SK-N-SH (cell line): ENCODE measurements at regions not wholly inside any gene's neighbourhood (a gene's known extent, or its start where the extent isn't known, plus 50 kb on each side); places are given as distances from the start of the nearest gene placed in this dataset.

ENCODE experiments used
- CTCF ChIA-PET: fragments of 300-600, 350-600 bp; formaldehyde crosslinking; extraction: SDS; loops from one replicate; lab custom pipeline; 2021; lab: Yijun Ruan, JAX
- POLR2A ChIA-PET: fragments of 350-600 bp; sonication (Branson Sonifier 250); formaldehyde crosslinking; extraction: SDS; loops from one replicate; lab custom pipeline; 2020; ENCODE audit warnings: antibody characterized with exemption, inconsistent platforms; lab: Yijun Ruan, JAX
- DNase-seq: peaks from one replicate; pipeline ENCODE4 v3.0.0; 2012
- H2AFZ ChIP-seq: fragments of 200-600 bp; sonication (generic); 2 replicates; pipeline ENCODE4 v1.8.1; 2016; ENCODE audit warnings: antibody characterized with exemption, mild to moderate bottlenecking, low read depth
- H3F3A ChIP-seq: fragments of 200-600 bp; sonication (generic); replicated peaks from 2 replicates; pipeline ENCODE3; 2016; ENCODE audit warnings: antibody characterized with exemption, mild to moderate bottlenecking; ENCODE audit not compliant: insufficient read depth
- H3K27ac ChIP-seq, 2 experiments: fragments of 200-500 bp in 1 of 2; fragments of 200-600 bp in 1 of 2; sonication (Bioruptor generic) in 1 of 2; sonication (generic), shearing (Covaris generic) in 1 of 2; 2 replicates each; pipeline versions ENCODE4 v1.5.1 to v1.6.1; 2014 to 2016; ENCODE audit warnings: low read depth in 2 of 2, inconsistent platforms in 1 of 2, low read length in 1 of 2, mild to moderate bottlenecking in 1 of 2, mixed read lengths in 1 of 2
- H3K27me3 ChIP-seq: fragments of 200-600 bp; sonication (generic), shearing (Covaris generic); 2 replicates; pipeline ENCODE4 v1.6.1; 2016; ENCODE audit warnings: mixed run types; ENCODE audit not compliant: insufficient read depth
- H3K36me3 ChIP-seq, 2 experiments: fragments of 200-500 bp in 1 of 2; fragments of 200-600 bp in 1 of 2; sonication (Bioruptor generic) in 1 of 2; sonication (generic) in 1 of 2; replicated peaks in 1 of 2; 2 replicates each; pipeline versions ENCODE3 to v1.5.1; 2014 to 2016; ENCODE audit warnings: low read length in 1 of 2, mild to moderate bottlenecking in 1 of 2; ENCODE audit not compliant: insufficient read depth in 2 of 2, control insufficient read depth in 1 of 2
- H3K4me1 ChIP-seq, 2 experiments: fragments of 200-500 bp in 1 of 2; fragments of 200-600 bp in 1 of 2; sonication (Bioruptor generic) in 1 of 2; sonication (generic), shearing (Covaris generic) in 1 of 2; 2 replicates each; pipeline versions ENCODE4 v1.5.1 to v1.6.1; 2014 to 2016; ENCODE audit warnings: low read depth in 1 of 2, low read length in 1 of 2, mixed run types in 1 of 2; ENCODE audit not compliant: insufficient read depth in 2 of 2, control insufficient read depth in 1 of 2
- H3K4me2 ChIP-seq: fragments of 200-600 bp; sonication (generic), shearing (Covaris generic); 2 replicates; pipeline ENCODE4 v1.6.1; 2017; ENCODE audit warnings: mixed run types
- H3K4me3 ChIP-seq, 2 experiments: fragments of 200-500 bp in 1 of 2; fragments of 200-600 bp in 1 of 2; sonication (Bioruptor generic) in 1 of 2; sonication (generic), shearing (Covaris generic) in 1 of 2; 2 replicates each; pipeline versions ENCODE4 v1.5.1 to v1.8.1; 2014 to 2016; ENCODE audit warnings: low read depth in 2 of 2, inconsistent platforms in 1 of 2, low read length in 1 of 2, mild to moderate bottlenecking in 1 of 2, mixed read lengths in 1 of 2, moderate library complexity in 1 of 2
- H3K79me2 ChIP-seq: fragments of 200-600 bp; sonication (generic); 2 replicates; pipeline ENCODE4 v1.8.1; 2017; ENCODE audit warnings: mild to moderate bottlenecking; ENCODE audit not compliant: insufficient read depth
- H3K9ac ChIP-seq: fragments of 200-600 bp; sonication (generic); 2 replicates; pipeline ENCODE4 v1.6.1; 2017; ENCODE audit warnings: mixed run types
- H3K9me2 ChIP-seq: fragments of 200-600 bp; sonication (generic); 2 replicates; pipeline ENCODE4 v1.6.1; 2017; ENCODE audit warnings: mixed run types
- H3K9me3 ChIP-seq: fragments of 200-600 bp; sonication (generic); 2 replicates; pipeline ENCODE4 v1.6.1; 2017; ENCODE audit warnings: mixed run types, mild to moderate bottlenecking, moderate library complexity
- H4K20me1 ChIP-seq: fragments of 200-600 bp; sonication (generic); 2 replicates; pipeline ENCODE4 v1.6.1; 2017; ENCODE audit warnings: mild to moderate bottlenecking, mixed run types; ENCODE audit not compliant: insufficient read depth
- ELF1 ChIP-seq: IDR thresholded peaks from 2 replicates; pipeline ENCODE4 v1.4.0; 2012
- EP300 ChIP-seq, 2 experiments: IDR thresholded peaks; 2 replicates each; pipeline versions ENCODE4 v1.4.0 to v1.6.1; 2012; ENCODE audit warnings: borderline replicate concordance in 1 of 2, low read depth in 1 of 2, low read length in 1 of 2
- EZH2phosphoT487 ChIP-seq: fragments of 200-600 bp; sonication (generic); IDR thresholded peaks from 2 replicates; pipeline ENCODE4 v1.6.1; 2017; ENCODE audit warnings: low read depth, mixed run types, mild to moderate bottlenecking, antibody characterized with exemption, moderate library complexity, borderline replicate concordance
- FOSL2 ChIP-seq: IDR thresholded peaks from 2 replicates; pipeline ENCODE4 v1.4.0; 2012; ENCODE audit warnings: low read depth, mild to moderate bottlenecking, moderate library complexity, borderline replicate concordance
- JUND ChIP-seq: IDR thresholded peaks from 2 replicates; pipeline ENCODE4 v1.4.0; 2012
- MXI1 ChIP-seq: IDR thresholded peaks from 2 replicates; pipeline ENCODE4 v1.6.1; 2012; ENCODE audit warnings: mild to moderate bottlenecking, low read depth, low read length, improper control_type of control experiment
- NFIC ChIP-seq: IDR thresholded peaks from 2 replicates; pipeline ENCODE4 v1.4.0; 2012; ENCODE audit warnings: borderline replicate concordance
- NRF1 ChIP-seq: IDR thresholded peaks from 2 replicates; pipeline ENCODE4 v1.6.1; 2012; ENCODE audit warnings: low read depth, mild to moderate bottlenecking, low read length
- RFX5 ChIP-seq: IDR thresholded peaks from 2 replicates; pipeline ENCODE4 v1.6.1; 2012; ENCODE audit warnings: mild to moderate bottlenecking, improper control_type of control experiment, low read length
- RXRA ChIP-seq: IDR thresholded peaks from 2 replicates; pipeline ENCODE4 v1.4.0; 2012; ENCODE audit warnings: low read depth, mild to moderate bottlenecking, borderline replicate concordance
- SMC3 ChIP-seq: IDR thresholded peaks from 2 replicates; pipeline ENCODE4 v1.6.1; 2012; ENCODE audit warnings: low read depth, low read length, improper control_type of control experiment
- TCF12 ChIP-seq: IDR thresholded peaks from 2 replicates; pipeline ENCODE4 v1.4.0; 2012
- YY1 ChIP-seq: IDR thresholded peaks from 2 replicates; pipeline ENCODE4 v1.4.0; 2012; ENCODE audit warnings: low read depth, mild to moderate bottlenecking
- WGBS: methylation state at CpG from one replicate; pipeline ENCODE4 v1.1.6; 2017; ENCODE audit warnings: low lambda C conversion rate; 5-methylcytosine and 5-hydroxymethylcytosine counted together
- TF ChIP-seq, protein P1 (sequence below): IDR thresholded peaks from 2 replicates; pipeline ENCODE4 v1.4.0; 2012; ENCODE audit warnings: low read depth, borderline replicate concordance
- TF ChIP-seq, protein P2 (sequence below): IDR thresholded peaks from 2 replicates; pipeline ENCODE4; 2012
- TF ChIP-seq, protein P3 (sequence below): fragments of 150-350 bp; IDR thresholded peaks from 2 replicates; pipeline ENCODE4 v1.6.1; 2017; ENCODE audit warnings: antibody characterized with exemption, low read length, low read depth, borderline replicate concordance
- TF ChIP-seq, protein P4 (sequence below): IDR thresholded peaks from 2 replicates; pipeline ENCODE4 v1.4.0; 2012; ENCODE audit warnings: low read depth

DNA sequence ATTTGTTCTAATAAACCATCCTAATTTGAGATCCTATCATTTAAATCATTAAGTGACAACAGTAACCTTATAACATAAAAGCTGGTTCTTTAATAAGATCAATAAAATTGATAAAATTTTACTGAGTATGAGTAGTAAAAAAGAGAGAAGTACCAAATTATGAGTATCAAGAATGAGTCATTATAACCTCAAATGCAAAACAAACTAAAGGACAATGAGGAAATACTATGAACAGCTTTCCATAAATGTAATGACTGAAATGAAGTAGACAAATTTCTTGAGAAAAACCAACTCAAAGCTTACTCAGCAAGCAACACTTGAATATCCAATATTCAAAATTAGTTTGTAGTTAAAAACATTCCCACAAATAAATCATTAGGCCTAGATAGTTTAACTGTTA lies 433.0 kb downstream of the ZEB2 start:
- no peak for DNase-seq
- no peak overlapping the region for H3K9ac ChIP-seq
- H3K9me3 ChIP-seq, result no peaks in the 10 kb centered on the region
- ChIA-PET CTCF (interaction anchor here (0.6 to 1.4 kb wide), 2 partner anchors 16 to 26 kb away, joined by 3 read pairs; no protein-coding TSS in a partner anchor), POLR2A (no interaction called here)
- H3K4me3 ChIP-seq, result no peak overlapping the region
- H3K4me1 ChIP-seq, result peaks cover 0 to 23% of the 10 kb centered on the region in 2 experiments; a peak in 2 of 4 replicates
- H3K9me2 ChIP-seq, result no peaks in the 10 kb centered on the region
- TF ChIP-seq YY1, result no peak
- TF ChIP-seq JUND, result peak; percentile 42; the same call in 1 of the 2 replicates
- TF ChIP-seq EP300 (IDR thresholded peaks at IDR 0.05; ENCODE audit: borderline replicate concordance in 1 of 2, low read depth in 1 of 2, low read length in 1 of 2), result no peak
- TF ChIP-seq FOSL2, result peak; percentile 48; the same call in 1 of the 2 replicates
- no peak for TF ChIP-seq MXI1
- no peak for TF ChIP-seq NRF1
- H3K27me3 ChIP-seq, result no peaks in the 10 kb centered on the region
- H3K36me3 ChIP-seq, result no peaks in the 10 kb centered on the region
- peaks cover 33% of the 10 kb centered on the region for H3F3A ChIP-seq
- H3K4me2 ChIP-seq, result no peak overlapping the region
- H4K20me1 ChIP-seq, result no peaks in the 10 kb centered on the region
- H3K27ac ChIP-seq, result peak overlapping the region in 1 of 2 experiments; percentile 51; a peak in 2 of 4 replicates
- H2AFZ ChIP-seq, result peak overlapping the region; percentile 2; the same call in 1 of the 2 replicates
- H3K79me2 ChIP-seq, result no peaks in the 10 kb centered on the region

DNA sequence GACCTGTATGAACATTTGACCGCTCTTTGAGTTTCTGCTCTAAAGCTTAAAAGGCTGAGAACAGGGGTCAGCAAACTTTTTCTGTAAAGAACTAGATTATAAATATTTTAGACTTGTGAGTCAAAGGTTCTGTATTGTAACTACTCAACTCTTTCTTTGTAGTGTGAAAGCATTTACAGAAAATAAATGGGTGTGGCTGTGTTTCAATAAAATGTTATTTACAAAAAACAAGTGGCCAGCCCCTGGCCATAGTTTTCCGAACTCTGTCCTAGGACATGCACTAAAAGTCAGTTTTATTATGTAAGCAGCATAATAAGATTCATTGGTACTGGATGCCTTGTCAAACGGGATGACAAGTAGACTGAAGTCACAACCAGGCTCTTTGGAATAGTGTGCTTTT lies 434.9 kb downstream of the ZEB2 start:
- TF ChIP-seq, protein P1, sequence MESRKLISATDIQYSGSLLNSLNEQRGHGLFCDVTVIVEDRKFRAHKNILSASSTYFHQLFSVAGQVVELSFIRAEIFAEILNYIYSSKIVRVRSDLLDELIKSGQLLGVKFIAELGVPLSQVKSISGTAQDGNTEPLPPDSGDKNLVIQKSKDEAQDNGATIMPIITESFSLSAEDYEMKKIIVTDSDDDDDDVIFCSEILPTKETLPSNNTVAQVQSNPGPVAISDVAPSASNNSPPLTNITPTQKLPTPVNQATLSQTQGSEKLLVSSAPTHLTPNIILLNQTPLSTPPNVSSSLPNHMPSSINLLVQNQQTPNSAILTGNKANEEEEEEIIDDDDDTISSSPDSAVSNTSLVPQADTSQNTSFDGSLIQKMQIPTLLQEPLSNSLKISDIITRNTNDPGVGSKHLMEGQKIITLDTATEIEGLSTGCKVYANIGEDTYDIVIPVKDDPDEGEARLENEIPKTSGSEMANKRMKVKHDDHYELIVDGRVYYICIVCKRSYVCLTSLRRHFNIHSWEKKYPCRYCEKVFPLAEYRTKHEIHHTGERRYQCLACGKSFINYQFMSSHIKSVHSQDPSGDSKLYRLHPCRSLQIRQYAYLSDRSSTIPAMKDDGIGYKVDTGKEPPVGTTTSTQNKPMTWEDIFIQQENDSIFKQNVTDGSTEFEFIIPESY, result no peak
- TF ChIP-seq SMC3 (no peak), EZH2phosphoT487 (no peak), TCF12 (no peak), RFX5 (no peak), RXRA (no peak), NRF1 (no peak), ELF1 (no peak), NFIC (no peak)
- TF ChIP-seq, protein P2, sequence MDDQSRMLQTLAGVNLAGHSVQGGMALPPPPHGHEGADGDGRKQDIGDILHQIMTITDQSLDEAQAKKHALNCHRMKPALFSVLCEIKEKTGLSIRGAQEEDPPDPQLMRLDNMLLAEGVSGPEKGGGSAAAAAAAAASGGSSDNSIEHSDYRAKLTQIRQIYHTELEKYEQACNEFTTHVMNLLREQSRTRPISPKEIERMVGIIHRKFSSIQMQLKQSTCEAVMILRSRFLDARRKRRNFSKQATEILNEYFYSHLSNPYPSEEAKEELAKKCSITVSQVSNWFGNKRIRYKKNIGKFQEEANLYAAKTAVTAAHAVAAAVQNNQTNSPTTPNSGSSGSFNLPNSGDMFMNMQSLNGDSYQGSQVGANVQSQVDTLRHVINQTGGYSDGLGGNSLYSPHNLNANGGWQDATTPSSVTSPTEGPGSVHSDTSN, result no peak
- TF ChIP-seq, protein P3, sequence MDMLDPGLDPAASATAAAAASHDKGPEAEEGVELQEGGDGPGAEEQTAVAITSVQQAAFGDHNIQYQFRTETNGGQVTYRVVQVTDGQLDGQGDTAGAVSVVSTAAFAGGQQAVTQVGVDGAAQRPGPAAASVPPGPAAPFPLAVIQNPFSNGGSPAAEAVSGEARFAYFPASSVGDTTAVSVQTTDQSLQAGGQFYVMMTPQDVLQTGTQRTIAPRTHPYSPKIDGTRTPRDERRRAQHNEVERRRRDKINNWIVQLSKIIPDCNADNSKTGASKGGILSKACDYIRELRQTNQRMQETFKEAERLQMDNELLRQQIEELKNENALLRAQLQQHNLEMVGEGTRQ, result no peak
- TF ChIP-seq, protein P4, sequence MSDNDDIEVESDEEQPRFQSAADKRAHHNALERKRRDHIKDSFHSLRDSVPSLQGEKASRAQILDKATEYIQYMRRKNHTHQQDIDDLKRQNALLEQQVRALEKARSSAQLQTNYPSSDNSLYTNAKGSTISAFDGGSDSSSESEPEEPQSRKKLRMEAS, result no peak
- Histone ChIP-seq H3K4me2 (no peak overlapping the region), H3K27me3 (no peaks in the 10 kb centered on the region), H3K4me1 (peaks cover 5 to 23% of the 10 kb centered on the region in 2 experiments; a peak in 3 of 4 replicates), H2AFZ (no peak overlapping the region), H3K27ac (peak overlapping the region in 1 of 2 experiments; percentile 74; a peak in 3 of 4 replicates), H3K36me3 (no peaks in the 10 kb centered on the region), H3K4me3 (no peak overlapping the region), H3K79me2 (no peaks in the 10 kb centered on the region), H3F3A (peaks cover 33% of the 10 kb centered on the region), H3K9ac (no peak overlapping the region), H3K9me3 (no peaks in the 10 kb centered on the region), H3K9me2 (no peaks in the 10 kb centered on the region), H4K20me1 (no peaks in the 10 kb centered on the region)
- 94% methylated on average over 3 of the region's 3 CpGs for WGBS
- no peak for DNase-seq
- POLR2A ChIA-PET, result no interaction called here
- CTCF ChIA-PET, result interaction anchor here (0.7 kb wide), 1 partner anchor 70 kb away, joined by 3 read pairs; no protein-coding TSS in a partner anchor
